T1000 (cell line): ENCODE measurements at regions not wholly inside any gene's neighbourhood (a gene's known extent, or its start where the extent isn't known, plus 50 kb on each side); places are given as distances from the start of the nearest gene placed in this dataset.

ENCODE experiments used
- DNase-seq: peaks from one replicate; lab custom pipeline; 2025; ENCODE audit warnings: mixed read lengths; lab: John Stamatoyannopoulos, UW

DNA sequence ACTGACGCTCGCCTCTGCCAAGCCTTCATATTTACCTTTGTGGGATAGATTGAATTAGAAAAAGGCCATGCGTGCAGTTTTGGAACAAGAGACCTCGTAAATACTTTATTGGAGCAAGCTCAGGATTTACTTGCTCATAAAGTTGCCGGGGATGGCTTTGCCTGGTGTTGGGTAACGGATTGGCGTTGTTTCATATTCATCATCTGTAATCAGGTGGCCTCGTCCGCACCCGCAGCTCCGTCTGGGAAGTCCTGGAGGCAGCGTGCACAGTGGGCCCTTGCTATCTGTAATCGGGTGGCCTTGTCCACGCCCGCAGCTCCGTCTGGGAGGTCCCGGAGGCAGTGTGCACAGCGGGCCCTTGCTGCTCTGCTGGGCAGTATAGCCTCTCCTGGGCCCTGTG, 1209.3 kb downstream of the BRD1 start:
- DNase-seq = no peak

DNA sequence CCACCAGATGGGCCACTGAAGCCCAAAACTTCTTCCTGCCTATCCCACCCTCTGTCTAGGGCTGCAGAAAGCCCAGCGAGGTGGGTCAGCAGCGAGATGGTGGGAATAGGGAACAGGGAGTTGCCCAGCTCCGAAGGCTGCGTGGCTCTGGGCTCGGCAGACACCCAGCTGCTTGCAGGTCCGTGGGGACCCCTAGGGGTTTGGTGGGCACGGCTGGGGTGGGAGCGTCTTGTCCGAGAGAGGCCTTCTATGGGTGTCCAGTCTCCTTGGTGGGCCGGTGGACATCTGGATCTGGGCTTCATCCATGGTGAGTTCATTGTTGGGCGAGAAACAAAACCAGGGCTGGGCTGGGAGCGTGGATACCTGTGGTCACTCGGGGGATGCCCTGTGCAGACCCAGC, 1211.0 kb downstream of the BRD1 start:
- no peak for DNase-seq

DNA sequence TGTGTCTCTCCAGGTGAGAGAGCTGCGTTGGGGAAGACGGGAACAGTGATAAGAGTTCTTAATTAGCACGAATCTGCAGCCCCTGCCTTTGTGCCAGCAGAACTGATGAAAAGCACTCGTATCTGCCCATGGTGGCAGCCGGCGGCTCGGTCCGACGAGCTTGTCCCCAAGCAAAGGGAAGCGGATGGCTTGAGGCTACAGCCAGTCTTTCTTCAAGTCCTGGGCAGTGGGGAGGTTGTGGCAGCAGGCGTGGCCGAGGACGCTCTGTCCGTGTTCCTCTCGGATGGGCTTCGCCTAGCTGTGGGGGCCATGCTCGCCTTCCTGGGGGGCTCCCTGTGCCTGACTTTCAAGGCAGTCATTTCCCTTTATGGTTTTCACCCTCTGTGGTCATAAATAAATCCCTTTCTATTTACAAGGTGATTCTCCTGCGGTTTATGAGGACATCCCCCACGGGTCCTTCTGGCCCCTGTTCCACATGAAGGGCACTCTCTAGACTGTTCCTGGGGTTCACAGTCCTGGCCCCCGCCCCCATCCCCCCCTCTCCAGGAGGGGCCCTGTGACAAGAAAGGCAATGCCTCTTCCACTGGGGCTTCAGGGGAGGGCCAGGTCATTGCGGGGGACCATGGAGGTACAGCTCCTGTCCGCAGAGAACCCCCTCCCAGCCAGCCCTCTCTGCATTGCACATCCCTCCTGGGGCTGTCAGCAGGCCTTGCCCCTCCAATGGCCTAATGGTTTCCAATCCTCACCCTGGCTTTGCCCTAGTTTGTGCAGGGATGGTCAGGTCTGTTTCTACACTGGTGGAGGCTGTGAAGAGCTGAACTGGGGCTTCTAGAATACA, 1212.3 kb downstream of the BRD1 start:
- no peak for DNase-seq

DNA sequence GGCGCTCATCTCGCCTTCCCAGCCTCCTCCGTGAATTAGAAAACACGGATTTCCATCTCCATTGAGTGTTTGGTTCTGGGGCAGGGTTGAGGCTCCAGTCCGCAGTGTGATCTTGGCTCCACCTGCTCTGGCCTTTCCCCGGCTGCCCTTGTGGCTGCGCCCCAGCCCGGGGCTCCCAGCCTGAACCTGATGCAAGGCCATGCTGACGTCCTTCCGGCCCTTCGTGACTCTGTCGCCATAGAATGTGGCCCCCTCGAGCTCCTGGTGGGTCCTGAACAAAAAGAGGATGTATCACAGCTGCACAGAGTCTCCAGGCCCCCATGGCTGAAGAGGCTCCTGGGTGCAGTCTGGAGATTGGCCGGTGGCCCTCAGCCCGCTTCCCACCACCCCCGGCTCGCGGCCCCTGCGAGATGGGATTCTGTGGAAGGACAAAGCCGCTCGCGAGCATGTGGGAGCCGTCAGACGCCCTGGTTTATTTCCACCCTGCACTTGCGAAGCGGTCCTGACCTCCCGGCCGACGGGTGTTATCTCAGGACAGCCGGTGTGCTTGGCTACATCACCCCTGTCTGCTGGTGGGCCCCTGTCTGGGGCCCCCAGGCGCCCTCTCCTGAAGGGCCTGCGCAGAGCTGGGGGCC, 1214.0 kb downstream of the BRD1 start:
- no peak for DNase-seq

DNA sequence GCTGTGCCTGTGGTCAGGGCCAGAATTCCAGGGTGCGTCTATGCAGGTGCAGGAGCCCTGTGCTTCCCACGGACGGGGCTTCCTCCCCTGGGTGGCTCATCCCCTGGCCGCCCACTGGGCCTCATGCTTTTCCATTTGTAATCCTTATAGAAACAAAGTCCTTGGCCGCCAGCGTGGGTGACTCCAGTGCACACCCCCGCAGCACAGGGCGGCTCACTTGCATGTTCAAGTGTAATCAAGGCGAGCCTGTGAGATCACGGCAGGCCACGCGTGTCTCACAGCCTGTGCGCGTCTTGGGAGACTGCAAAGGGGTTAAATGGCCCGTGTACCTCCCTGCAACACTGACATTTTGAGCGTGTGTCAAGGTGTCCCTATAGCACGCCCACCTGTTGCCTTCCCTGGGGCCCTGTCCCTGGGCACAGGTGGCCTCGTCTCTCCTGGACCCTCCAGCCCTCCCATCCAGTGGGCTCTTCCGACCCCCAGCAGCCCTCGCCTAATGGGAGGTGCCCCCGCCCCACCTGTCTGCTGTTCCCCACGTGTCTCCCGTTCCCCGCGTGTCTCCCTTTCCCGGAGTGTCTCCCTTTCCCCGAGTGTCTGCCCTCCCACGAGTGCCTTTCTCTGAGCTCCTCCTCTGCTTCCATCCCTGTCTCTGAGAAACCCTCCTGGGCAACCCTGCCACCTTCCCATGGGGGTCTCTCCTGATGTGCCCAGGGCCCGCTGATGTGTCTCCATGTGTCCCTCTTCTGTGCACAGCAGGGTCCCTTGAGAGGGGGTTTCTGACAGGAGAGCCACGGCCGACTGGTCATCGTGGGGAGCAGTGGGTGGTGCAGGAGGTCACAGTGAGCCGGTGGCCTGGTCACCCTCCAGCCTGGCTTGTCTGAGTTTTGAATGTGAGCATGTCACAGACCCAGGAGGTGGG, 1215.3 kb downstream of the BRD1 start:
- no peak for DNase-seq

DNA sequence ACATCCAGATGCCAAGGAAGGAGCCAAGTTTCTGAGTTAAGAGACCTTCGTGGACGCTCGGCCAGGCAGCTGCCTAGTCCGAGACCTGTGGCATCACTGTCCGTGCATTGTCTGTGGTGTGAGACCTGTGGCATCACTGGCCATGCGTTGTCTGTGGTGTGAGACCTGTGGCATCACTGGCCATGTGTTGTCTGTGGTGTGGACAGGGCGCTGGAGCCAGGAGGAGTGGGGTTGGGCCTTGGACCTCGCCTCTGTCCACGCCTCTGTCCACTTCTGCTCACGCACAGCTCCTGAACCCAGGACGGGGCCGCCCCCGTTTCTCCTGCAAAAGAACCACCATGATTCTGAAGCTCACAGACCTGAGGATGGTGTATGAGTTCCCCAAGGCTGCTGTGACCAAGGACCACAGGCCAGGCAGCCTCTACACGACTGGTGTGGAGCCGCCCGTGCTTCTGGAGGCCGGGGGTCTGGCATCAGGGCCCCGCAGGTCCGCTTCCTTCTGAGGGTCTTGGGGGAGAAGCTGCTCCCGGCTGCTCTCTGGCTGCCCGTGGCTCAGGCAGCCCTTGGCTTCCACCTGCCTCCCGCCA, 1218.3 kb downstream of the BRD1 start:
- no peak for DNase-seq

DNA sequence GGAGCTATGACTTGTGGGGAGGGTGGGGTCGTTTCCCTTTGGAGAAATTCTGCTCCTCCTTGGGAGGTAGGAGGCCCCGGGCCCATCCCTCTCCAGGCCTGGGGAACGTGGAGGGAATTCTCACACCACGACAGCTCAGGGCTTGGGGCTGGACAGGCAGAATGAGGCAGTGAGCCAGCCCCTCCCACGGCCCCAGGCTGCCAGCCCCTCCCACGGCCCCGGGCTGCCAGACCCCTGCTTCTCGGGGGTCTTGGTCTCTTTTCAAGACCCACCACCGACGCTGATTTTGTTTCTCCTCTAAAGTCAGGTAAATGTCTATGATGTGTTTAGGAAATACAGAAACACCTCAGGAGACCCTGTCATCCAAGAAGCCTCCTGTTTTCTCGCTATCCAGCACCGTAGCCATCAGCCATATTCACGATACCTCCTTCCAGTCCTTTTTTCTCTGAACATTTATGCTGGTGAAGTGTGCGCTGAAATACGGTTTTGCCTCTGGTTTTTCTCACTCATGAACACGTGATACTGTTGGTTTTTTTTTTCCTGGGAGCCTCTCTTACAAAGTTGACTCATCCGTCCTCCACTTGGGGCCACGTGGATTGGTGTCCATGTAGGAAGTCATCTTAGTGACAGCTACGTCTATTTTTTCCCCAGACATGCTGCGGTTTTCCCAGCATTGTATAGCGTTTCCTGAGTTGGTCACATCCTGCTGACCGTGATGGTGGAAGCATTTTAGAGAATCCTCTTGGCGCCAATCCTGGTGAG, 1219.6 kb downstream of the BRD1 start:
- no peak for DNase-seq

DNA sequence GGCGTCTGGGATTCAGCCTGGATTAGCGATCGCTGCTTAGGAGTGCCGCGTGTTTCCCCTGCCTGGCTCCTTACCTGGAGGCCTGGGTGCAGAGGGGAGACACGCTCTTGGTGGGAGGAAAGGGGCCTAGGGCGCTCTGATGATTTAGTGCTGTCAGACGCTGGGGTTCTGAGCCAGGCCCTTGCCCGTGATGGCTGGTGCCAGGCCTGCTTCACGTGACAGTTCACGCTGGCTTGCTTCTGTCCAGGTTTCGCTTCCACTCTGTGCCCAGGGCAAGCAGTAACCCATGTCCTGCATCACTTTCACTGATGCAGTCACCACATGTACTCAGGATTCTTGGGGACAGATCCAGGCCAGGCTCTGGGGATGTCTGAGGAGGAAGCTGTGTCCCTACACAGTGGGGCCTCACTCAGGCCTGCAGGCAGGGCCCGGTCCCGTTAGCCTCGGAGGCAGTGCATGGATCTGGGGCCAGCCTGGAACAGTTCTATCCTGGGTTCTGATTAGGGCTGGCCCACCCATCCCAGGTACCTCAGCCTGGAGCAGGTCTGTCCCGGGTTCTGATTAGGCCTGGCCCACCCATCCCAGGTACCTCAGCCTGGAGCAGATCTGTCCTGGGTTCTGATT, 1220.9 kb downstream of the BRD1 start:
- no peak for DNase-seq

DNA sequence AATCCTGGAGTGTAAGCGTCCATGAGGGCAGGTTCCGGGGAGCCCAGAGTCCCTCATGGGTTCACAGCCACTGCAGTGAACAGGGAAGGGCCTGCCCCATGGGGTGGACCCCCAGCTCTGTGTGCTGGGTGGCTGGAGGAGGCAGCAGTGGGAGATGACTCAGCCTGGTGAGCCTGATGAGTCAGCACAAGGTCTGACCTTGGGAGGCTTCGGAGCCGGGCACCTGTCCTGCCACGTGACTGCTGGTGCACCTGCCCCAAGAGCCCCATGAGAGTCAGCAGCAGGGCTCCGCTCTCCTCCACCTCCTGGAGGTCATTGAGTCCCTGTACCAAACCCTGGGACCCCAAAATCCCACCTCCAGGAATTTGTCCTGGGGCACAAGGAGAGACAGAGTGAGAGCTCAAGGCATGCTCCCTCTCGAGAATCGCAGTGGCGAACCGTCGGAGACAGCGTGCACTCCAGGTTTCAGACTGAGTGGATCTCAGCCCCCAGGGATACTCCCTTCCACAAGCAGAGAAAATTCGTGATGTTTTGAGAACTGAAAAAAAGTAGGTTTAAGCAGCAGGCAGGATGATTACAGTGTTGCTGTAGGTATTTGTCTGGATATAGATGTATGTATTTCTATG, 1221.7 kb downstream of the BRD1 start:
- DNase-seq = no peak

DNA sequence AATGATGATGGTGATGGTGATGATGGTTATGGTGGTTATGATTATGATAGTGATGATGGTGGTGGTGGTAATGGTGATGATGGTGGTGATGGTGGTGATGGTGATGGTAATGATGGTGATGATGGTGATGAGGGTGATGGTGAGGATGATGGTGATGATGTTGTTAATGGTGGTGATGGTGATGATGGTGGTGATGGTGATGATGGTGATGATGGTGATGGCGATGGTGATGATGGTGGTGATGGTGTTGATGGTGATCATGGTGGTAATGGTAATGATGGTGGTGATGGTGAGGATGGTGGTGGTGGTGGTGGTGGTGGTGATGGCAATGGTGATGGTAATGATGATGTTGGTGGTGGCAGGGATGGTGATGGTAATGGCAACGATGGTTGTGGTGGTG, 1222.5 kb downstream of the BRD1 start:
- DNase-seq = no peak

DNA sequence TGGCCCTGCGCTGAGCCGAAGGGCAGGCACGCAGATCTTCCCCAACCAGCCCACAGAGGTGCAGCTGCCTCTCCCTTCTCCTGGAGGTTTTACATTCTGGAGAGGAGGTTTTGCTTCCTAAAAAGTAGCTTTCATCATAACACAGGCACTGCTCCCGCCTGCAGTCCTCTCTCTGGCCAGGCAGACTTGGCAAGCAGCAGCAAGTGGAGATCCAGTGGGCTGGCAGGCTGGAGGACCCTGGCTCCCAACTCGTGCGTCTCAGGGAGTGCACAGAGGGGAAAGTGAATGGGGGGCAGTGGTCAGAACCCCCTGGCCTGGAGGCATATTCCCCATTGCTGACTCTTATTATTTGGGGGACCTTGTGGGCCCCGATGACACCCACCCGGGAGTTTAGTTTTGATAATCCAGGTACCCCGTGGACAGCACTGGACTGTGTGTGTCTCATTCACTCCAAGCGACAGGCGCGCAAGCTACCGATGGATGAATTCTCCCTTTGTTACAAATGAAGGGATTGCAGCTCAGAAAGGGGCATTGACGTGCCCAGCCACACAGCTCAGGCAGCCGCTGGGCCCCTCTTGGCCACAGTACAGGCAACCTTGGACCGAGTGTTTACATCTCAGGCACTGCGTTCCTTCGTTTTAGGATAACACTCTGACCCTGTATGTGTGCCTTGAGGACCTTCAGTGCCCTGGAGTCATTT, 1223.9 kb downstream of the BRD1 start:
- DNase-seq = no peak

DNA sequence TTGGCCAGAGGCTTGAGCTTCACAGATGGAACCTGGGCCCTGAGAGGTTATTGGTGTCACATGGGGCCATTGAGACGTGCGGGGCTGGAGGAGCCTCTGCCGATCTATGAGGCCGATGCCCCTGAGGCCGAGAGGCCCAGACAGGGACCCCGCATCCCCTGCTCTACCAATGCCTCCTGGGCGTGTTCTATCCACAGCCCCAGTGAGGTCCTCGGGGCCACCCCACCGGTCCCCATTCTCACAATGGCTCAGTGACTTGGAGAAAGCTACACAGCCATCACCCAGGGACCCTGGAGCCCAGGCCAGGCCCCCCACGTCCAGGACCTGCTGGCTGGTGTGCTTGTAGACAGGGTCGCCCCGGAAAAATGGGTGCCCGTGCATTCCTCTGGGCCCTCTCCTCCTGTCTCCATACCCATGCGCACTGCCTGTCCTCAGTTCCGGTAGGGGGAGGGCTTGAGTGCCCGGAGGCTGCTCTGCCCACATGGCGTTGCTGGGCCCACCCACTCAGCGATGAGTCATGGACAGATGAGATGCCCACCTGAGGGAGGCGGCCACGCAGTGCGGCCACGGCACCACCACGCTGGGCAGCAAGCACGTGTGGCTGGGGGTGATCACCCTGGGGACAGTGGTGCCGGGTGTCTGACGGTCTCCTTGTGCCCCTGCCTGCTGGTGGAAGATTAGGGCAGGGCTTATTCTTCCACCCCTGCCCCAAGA, 1224.7 kb downstream of the BRD1 start:
- no peak for DNase-seq

DNA sequence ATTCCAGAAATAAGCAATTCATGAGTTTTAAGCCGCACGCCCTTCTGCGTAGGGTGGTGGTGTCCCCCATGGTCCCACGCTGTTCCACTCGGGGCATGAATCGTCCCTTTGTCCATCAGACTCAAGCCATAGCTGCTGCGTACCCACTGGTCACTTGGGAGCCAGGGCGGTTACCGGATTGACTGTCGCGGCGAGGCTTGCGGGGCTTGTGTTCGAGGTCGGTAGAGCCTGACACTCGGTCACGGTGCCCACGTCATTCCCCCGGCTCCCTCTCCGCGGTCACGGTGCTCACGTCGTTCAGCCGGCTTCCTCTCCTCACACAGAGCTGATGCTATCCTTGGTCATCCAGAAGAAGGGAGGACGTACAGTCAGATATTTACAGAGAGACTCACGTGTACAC, 1227.0 kb downstream of the BRD1 start:
- no peak for DNase-seq

DNA sequence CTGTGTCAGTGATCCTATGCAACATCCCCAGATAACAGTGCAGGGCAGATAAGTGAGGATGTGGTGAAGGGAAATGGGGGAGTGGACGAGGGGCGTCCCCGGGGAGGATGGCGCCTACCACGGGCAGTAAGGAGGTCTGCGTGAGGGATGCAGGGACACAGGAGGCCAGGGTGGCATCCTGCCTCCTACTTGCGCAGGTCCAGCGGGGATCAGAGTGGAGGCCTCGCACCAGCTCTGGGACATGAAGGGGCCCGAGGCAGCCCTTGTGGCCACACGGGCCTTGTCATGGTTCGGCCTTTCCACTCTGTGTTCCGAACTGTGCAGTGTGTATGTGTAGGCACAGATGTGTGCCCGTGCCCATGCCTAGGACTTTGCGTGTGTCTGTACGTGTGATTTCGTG, 1227.5 kb downstream of the BRD1 start:
- no peak for DNase-seq

DNA sequence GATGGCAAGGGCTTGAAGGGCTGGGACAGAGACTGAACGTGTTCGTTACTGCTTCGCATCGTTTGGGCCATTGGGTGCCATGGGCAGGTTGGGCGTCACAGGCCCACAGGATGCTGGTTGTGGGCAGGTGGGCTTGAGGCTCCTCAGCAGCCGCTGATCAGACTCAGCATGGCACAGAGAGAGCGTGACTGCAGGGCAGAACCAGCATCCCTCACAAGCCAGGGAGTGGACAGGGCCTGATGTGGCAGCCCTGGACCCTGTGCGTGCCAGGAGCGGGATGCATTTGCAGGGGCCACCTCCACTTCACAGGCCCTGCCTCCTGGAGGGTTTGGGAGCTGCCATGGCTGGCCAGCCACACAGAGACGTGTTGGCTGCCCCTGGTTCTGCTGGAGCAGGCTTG, 1228.3 kb downstream of the BRD1 start:
- DNase-seq = no peak

DNA sequence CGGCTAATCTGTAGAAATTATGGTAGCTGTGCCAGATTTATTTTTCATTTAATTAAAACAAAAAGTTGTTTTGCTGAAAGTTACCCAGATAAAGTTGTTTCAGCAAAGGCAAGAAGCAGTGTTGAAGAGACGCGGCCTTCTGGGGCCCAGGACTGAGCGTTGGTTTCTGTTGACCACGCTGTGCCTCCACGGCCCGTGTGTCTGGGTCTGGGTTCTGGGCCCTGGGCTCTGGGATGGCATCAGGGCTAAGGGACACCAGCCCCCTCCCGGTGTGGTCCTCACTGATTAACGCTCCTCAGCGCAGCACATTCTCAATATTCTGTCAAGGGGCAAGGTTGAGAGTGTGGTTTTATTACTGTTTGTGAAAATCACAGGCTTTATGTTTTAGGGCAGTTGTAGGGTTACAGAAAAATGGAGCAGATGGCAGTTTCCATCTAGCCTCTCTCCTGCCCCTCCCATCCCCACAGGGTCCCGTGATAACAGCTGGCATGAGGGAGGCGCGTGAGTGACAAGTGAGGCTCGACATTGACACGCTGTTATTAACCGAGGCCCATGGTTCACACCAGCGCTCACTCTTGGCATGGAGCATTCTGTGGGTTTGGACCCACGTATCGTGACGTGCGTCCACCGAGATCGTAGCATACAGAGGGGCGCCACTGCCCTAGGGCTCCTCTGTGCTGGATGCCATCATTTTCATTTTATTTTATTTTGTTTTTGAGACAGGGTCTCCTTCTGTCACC, 1231.4 kb downstream of the BRD1 start:
- DNase-seq = no peak

DNA sequence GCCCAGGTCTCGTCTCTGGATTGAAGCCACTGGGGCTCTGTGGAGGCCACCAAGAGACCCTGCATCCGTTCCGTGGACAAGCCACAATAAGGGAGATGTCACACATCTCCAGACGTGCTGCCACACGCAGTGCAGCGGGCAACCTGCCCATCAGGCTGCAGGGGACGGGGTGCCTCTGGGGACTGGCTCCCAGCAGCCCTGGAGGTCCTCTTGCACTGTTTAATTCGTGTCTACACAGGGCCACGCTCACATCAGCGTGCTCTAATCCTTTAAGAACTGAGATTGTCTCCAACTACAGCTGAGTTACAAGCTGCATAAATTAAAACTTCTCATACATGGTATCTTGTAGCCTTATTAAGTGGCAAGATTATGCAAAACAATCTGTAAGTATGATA, 1232.2 kb downstream of the BRD1 start:
- DNase-seq = no peak

DNA sequence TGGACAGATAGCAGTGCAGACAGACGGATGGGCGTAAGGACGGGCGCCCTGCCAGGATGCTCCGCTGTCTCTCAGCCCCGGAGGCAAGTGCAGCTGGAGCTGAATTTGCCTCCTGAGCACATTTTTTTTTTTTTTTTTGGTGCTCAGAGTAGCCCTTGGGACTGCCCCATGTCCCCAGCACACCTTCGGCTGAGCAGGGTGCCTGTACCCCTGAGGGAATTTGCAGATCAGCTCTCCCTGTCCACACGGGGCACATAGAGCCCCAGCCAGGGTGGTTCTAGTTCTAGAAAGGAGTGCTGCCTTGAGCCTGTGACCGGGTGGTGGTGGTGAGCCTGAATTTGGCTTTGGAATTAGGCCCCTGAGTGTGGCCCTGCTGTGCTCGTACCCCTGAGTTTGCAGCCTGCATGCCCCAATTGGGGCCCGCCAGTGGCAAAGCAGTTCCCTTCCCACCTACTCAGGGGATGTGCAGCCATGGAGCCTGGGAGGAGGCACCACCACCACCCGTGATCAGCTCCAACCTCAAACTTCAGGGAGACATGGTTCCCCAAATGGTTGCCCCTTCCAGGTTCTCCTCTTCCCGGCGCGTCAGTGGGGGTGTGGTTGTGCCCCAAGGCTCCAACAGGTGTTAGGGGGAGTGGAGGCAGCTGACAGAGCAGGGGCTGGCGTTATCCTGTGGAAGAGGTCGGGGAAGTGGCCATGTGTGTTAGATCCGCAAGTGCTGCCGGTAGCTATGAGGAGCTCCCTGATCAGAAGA, 1232.7 kb downstream of the BRD1 start:
- no peak for DNase-seq
